ENCODE measurements at regions not wholly inside any gene's neighbourhood (a gene's known extent, or its start where the extent isn't known, plus 50 kb on each side); places are given as distances from the start of the nearest gene placed in this dataset.

- TF ChIP-seq CTCF (IDR thresholded peaks at IDR 0.05) (no peak), EP300 (IDR thresholded peaks at IDR 0.05) (no peak), POLR2A (IDR thresholded peaks at IDR 0.05) (no peak), POLR2AphosphoS5 (IDR thresholded peaks at IDR 0.05) (no peak)
- Histone ChIP-seq H3K27me3 (no peaks in the 10 kb centered on the region), H3K9me3 (peaks cover 0 to 2% (median 0%) of the 10 kb centered on the region in 4 donors), H3K4me1 (peaks cover 0 to 14% (median 6%) of the 10 kb centered on the region in 4 donors), H3K27ac (no peak overlapping the region), H3K4me3 (no peak overlapping the region), H3K36me3 (no peaks in the 10 kb centered on the region)
- intact Hi-C loops (cut with DNase I): loop anchor here (10.0 kb wide), 1 partner anchor 624 kb away; no protein-coding TSS in a partner anchor
- WGBS, 2 donors: 93 to 95% methylated on average over 2 of the region's 2 CpGs
- no peak for DNase-seq
Observed at GRCh38 chr4:123640824-123641223, 244.2 kb downstream of the SPRY1 start.

- TF ChIP-seq POLR2A (IDR thresholded peaks at IDR 0.05): no peak
- TF ChIP-seq POLR2AphosphoS5 (IDR thresholded peaks at IDR 0.05): no peak
- TF ChIP-seq CTCF (IDR thresholded peaks at IDR 0.05): no peak
- TF ChIP-seq EP300 (IDR thresholded peaks at IDR 0.05): no peak
- intact Hi-C loops (cut with DNase I): loop anchor here (10.0 kb wide), 1 partner anchor 621 kb away; no protein-coding TSS in a partner anchor
- 73 to 86% methylated on average over 1 of the region's 1 CpG for WGBS, 2 donors
- Histone ChIP-seq H3K4me1 (peaks cover 0 to 17% (median 8%) of the 10 kb centered on the region in 4 donors), H3K9me3 (no peaks in the 10 kb centered on the region), H3K27me3 (no peaks in the 10 kb centered on the region), H3K27ac (no peak overlapping the region), H3K36me3 (no peaks in the 10 kb centered on the region), H3K4me3 (no peak overlapping the region)
- no peak for DNase-seq
Observed at GRCh38 chr4:123643691-123644090, 247.1 kb downstream of the SPRY1 start.

- TF ChIP-seq CTCF (IDR thresholded peaks at IDR 0.05): no peak
- no peak for TF ChIP-seq POLR2AphosphoS5 (IDR thresholded peaks at IDR 0.05)
- TF ChIP-seq POLR2A (IDR thresholded peaks at IDR 0.05): no peak
- TF ChIP-seq EP300 (IDR thresholded peaks at IDR 0.05): no peak
- WGBS, 2 donors: 35 to 49% methylated on average over 4 of the region's 4 CpGs
- Histone ChIP-seq H3K27me3 (no peaks in the 10 kb centered on the region), H3K4me3 (no peak overlapping the region), H3K4me1 (peaks cover 0 to 42% (median 40%) of the 10 kb centered on the region in 4 donors), H3K36me3 (no peaks in the 10 kb centered on the region), H3K9me3 (no peaks in the 10 kb centered on the region), H3K27ac (peak overlapping the region; percentile 45 to 75 (median 70))
- no peak for DNase-seq
- intact Hi-C loops (cut with DNase I): loop anchor here (10.0 kb wide), 1 partner anchor 616 kb away; no protein-coding TSS in a partner anchor
Observed at GRCh38 chr4:123649250-123649644, 252.7 kb downstream of the SPRY1 start.

GRCh38 chr4:123649645-123650391 is 253.2 kb downstream of the SPRY1 start:
- peak overlapping the region in 1 of 4 donors; percentile 1 for H3K4me3 ChIP-seq
- no peaks in the 10 kb centered on the region for H3K27me3 ChIP-seq
- no peaks in the 10 kb centered on the region for H3K9me3 ChIP-seq
- peak overlapping the region; percentile 45 to 75 (median 70) for H3K27ac ChIP-seq
- H3K4me1 ChIP-seq: peaks cover 0 to 42% (median 40%) of the 10 kb centered on the region in 4 donors
- 11 to 50% methylated on average over 11 of the region's 11 CpGs for WGBS, 2 donors
- TF ChIP-seq POLR2A (IDR thresholded peaks at IDR 0.05) (no peak), POLR2AphosphoS5 (IDR thresholded peaks at IDR 0.05) (peak in 3 of 4 donors; percentile 53 to 62 (median 55)), CTCF (IDR thresholded peaks at IDR 0.05) (no peak), EP300 (IDR thresholded peaks at IDR 0.05) (peak in 1 of 4 donors; percentile 59)
- intact Hi-C loops (cut with DNase I): loop anchor here (5.0 to 10.0 kb wide), 4 partner anchors 253 to 615 kb away; partner anchors contain the start of gene SPRY1
- DNase-seq: peak; percentile 75
- H3K36me3 ChIP-seq: no peaks in the 10 kb centered on the region

Data from sigmoid colon (tissue), 6 donors.